CD4-positive, alpha-beta T cell (primary cell): ENCODE measurements at regions not wholly inside any gene's neighbourhood (a gene's known extent, or its start where the extent isn't known, plus 50 kb on each side); places are given as distances from the start of the nearest gene placed in this dataset.

Experiments
- ATAC-seq: fragments of 200-7000 bp; cut with Tn5 transposase; one replicate; pipeline ENCODE4 v1.10.0; 2022; ENCODE audit warnings: mild to moderate bottlenecking; ENCODE audit not compliant: poor library complexity
- CTCF ChIA-PET: fragments of 350-600 bp; sonication (Branson Sonifier 250); formaldehyde crosslinking; loops from one replicate; lab custom pipeline; 2021; ENCODE audit warnings: antibody characterized with exemption, inconsistent platforms; lab: Charles Lee
- POLR2A ChIA-PET: fragments of 350-600 bp; sonication (Branson Sonifier 250); formaldehyde crosslinking; loops from one replicate; lab custom pipeline; 2021; ENCODE audit warnings: antibody characterized with exemption, inconsistent platforms; lab: Charles Lee
- DNase-seq, 14 experiments: peaks; one replicate each; pipeline ENCODE4 v3.0.0-alpha.2; 2013 to 2020; ENCODE audit warnings: mixed read lengths in 2 of 14
- H3K27ac ChIP-seq, 2 donors: one replicate each; pipeline versions ENCODE4 v1.5.1 to v1.7.0; 2013; ENCODE audit warnings: low read length in 2 of 2, low read depth in 1 of 2, mild to moderate bottlenecking in 1 of 2
- H3K27me3 ChIP-seq, 2 experiments: 1 replicate in 1 of 2; 2 replicates in 1 of 2; pipeline versions ENCODE4 v1.6.1 to v1.7.0; 2013; ENCODE audit warnings: low read length in 2 of 2, control low read depth in 1 of 2, mild to moderate bottlenecking in 1 of 2, moderate library complexity in 1 of 2; ENCODE audit not compliant: insufficient read depth in 2 of 2, control insufficient read depth in 1 of 2
- H3K36me3 ChIP-seq: one replicate; pipeline ENCODE4 v1.6.1; 2013; ENCODE audit warnings: low read length, control low read depth; ENCODE audit not compliant: insufficient read depth
- H3K4me1 ChIP-seq: one replicate; pipeline ENCODE4 v1.6.1; 2013; ENCODE audit warnings: low read length, control low read depth; ENCODE audit not compliant: insufficient read depth
- H3K4me3 ChIP-seq: one replicate; pipeline ENCODE4 v1.5.1; 2013; ENCODE audit warnings: mild to moderate bottlenecking, low read length, moderate library complexity
- H3K9me3 ChIP-seq, 2 experiments: 1 replicate in 1 of 2; 2 replicates in 1 of 2; pipeline versions ENCODE4 v1.6.1 to v1.7.0; 2013; ENCODE audit warnings: low read length in 2 of 2, mild to moderate bottlenecking in 2 of 2, control low read depth in 1 of 2, moderate library complexity in 1 of 2; ENCODE audit not compliant: control insufficient read depth in 1 of 2, insufficient read depth in 1 of 2
- H3K27ac Mint-ChIP-seq: one replicate; pipeline ENCODE4 v1.8.0; 2020; ENCODE audit warnings: mixed read lengths
- H3K27me3 Mint-ChIP-seq: one replicate; pipeline ENCODE4 v1.8.0; 2021; ENCODE audit warnings: mixed read lengths
- H3K36me3 Mint-ChIP-seq: one replicate; pipeline ENCODE4 v1.8.0; 2021; ENCODE audit warnings: low read depth, mixed read lengths
- H3K4me1 Mint-ChIP-seq: one replicate; pipeline ENCODE4 v1.8.0; 2021; ENCODE audit warnings: low read depth, mixed read lengths
- H3K4me3 Mint-ChIP-seq: one replicate; pipeline ENCODE4 v1.8.0; 2020; ENCODE audit warnings: mild to moderate bottlenecking, mixed read lengths
- H3K9me3 Mint-ChIP-seq: one replicate; pipeline ENCODE4 v1.8.0; 2020; ENCODE audit warnings: mixed read lengths
- intact Hi-C, 2 experiments: fragments of 100-400 bp; cut with DNase I in 1 of 2; cut with micrococcal nuclease in 1 of 2; formaldehyde crosslinking; loops; one replicate each; pipeline versions ENCODE4 v1.15.1 to v1.9.0; 2023 to 2025; cut with DNase I, micrococcal nuclease
- TF ChIP-seq, protein P1 (sequence below): fragments of 200-600 bp; IDR thresholded peaks from one replicate; pipeline ENCODE4 v1.8.0; 2022; ENCODE audit warnings: antibody characterized with exemption, mild to moderate bottlenecking

DNA sequence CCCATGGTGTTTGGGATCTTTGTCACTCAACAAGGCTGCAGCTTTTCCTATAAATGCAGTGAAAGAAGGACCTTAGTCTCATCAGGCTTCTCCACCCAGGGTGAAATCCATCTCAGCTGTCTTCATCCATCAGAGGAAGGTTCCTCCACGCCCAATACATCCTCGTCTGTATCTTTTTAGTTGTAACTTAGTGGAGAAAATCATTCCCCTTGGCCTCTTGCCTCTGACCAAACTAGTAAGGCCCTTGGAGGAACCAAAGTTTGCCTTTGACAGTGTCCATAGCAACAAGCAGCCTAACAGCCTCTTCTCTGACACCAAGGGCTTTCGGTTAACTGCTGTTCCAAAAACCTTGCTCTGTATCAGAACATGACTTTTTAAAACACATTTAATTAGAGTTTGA, 230.3 kb upstream of the ECI2 start:
- Mint-ChIP-seq H3K36me3 (no peaks in the 10 kb centered on the region), H3K27ac (no peak overlapping the region)
- TF ChIP-seq, protein P1, sequence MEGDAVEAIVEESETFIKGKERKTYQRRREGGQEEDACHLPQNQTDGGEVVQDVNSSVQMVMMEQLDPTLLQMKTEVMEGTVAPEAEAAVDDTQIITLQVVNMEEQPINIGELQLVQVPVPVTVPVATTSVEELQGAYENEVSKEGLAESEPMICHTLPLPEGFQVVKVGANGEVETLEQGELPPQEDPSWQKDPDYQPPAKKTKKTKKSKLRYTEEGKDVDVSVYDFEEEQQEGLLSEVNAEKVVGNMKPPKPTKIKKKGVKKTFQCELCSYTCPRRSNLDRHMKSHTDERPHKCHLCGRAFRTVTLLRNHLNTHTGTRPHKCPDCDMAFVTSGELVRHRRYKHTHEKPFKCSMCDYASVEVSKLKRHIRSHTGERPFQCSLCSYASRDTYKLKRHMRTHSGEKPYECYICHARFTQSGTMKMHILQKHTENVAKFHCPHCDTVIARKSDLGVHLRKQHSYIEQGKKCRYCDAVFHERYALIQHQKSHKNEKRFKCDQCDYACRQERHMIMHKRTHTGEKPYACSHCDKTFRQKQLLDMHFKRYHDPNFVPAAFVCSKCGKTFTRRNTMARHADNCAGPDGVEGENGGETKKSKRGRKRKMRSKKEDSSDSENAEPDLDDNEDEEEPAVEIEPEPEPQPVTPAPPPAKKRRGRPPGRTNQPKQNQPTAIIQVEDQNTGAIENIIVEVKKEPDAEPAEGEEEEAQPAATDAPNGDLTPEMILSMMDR = no peak

DNA sequence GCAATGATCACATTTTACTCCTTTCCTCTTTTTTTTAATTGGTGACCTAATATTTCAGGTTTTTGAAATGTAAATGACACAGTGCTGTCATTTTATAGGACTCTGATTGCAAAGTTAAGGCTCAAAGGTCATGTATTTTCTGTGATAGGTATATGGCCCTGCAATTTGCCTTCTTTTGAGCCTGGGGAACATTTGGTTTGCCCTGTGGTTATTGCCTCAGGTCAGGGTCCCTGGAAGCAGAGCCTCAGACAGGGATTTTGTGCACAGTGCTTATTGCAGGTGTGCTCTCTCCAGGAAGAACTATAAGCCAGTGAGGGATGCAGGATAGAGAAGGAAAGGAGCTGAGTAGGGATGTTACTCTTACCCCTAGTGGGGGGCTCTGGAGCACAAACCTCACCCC, 229.3 kb upstream of the ECI2 start:
- ChIA-PET POLR2A (no interaction called here), CTCF (no interaction called here)
- Histone ChIP-seq H3K4me3 (no peak overlapping the region), H3K27me3 (no peaks in the 10 kb centered on the region), H3K27ac (no peak overlapping the region), H3K36me3 (no peaks in the 10 kb centered on the region), H3K4me1 (no peaks in the 10 kb centered on the region), H3K9me3 (no peaks in the 10 kb centered on the region)
- Mint-ChIP-seq H3K4me3 (no peak overlapping the region), H3K27ac (no peak overlapping the region), H3K27me3 (peaks cover 12% of the 10 kb centered on the region), H3K9me3 (no peaks in the 10 kb centered on the region), H3K36me3 (no peaks in the 10 kb centered on the region), H3K4me1 (no peaks in the 10 kb centered on the region)
- intact Hi-C loops = no loop called here
- DNase-seq (no peak), ATAC-seq (no peak)
- TF ChIP-seq, protein P1 = no peak

More for the DNA sequence above, 230.3 kb upstream of the ECI2 start:
- no peaks in the 10 kb centered on the region for H3K36me3 ChIP-seq
- no peak overlapping the region for H3K4me3 ChIP-seq
- DNase-seq (no peak), ATAC-seq (no peak)
- H3K9me3 Mint-ChIP-seq = no peaks in the 10 kb centered on the region
- ChIA-PET CTCF (no interaction called here), POLR2A (no interaction called here)
- H3K27ac ChIP-seq = no peak overlapping the region
- no peak overlapping the region for H3K4me3 Mint-ChIP-seq
- H3K27me3 Mint-ChIP-seq = peaks cover 18% of the 10 kb centered on the region
- no peaks in the 10 kb centered on the region for H3K4me1 ChIP-seq
- intact Hi-C loops = no loop called here
- no peaks in the 10 kb centered on the region for H3K27me3 ChIP-seq
- no peaks in the 10 kb centered on the region for H3K9me3 ChIP-seq
- H3K4me1 Mint-ChIP-seq = no peaks in the 10 kb centered on the region

DNA sequence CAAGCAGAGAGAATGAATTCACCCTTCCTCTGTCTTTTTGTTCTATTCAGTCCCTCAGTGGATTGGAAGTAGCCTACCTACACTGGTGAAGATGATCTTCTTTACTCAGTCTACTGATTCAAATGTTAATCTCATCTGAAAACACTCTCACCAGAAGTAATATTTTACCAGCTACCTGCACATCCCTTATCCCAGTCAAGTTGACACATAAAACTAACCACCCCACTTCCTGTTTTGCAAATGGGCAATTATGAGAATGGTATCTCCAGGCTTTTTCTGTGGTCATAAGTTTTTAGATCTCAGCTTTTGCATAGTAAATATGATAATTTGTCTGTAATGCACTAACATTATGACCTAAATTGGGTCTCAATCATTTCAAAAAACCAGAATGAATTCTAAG, 228.8 kb upstream of the ECI2 start:
- Mint-ChIP-seq H3K27me3 (peaks cover 10% of the 10 kb centered on the region), H3K36me3 (no peaks in the 10 kb centered on the region), H3K27ac (no peak overlapping the region), H3K4me1 (no peaks in the 10 kb centered on the region), H3K9me3 (no peaks in the 10 kb centered on the region), H3K4me3 (no peak overlapping the region)
- Histone ChIP-seq H3K27me3 (no peaks in the 10 kb centered on the region), H3K4me1 (no peaks in the 10 kb centered on the region), H3K4me3 (no peak overlapping the region), H3K9me3 (peaks cover 0 to 1% of the 10 kb centered on the region in 2 experiments), H3K27ac (no peak overlapping the region), H3K36me3 (no peaks in the 10 kb centered on the region)
- DNase-seq (no peak), ATAC-seq (no peak)
- intact Hi-C loops = no loop called here
- ChIA-PET CTCF (no interaction called here), POLR2A (no interaction called here)
- TF ChIP-seq, protein P1 = no peak
